ENCODE measurements at regions not wholly inside any gene's neighbourhood (a gene's known extent, or its start where the extent isn't known, plus 50 kb on each side); places are given as distances from the start of the nearest gene placed in this dataset.
A peak's percentile ranks its signal among the peaks of the same experiment; 100 is the strongest.

DNA sequence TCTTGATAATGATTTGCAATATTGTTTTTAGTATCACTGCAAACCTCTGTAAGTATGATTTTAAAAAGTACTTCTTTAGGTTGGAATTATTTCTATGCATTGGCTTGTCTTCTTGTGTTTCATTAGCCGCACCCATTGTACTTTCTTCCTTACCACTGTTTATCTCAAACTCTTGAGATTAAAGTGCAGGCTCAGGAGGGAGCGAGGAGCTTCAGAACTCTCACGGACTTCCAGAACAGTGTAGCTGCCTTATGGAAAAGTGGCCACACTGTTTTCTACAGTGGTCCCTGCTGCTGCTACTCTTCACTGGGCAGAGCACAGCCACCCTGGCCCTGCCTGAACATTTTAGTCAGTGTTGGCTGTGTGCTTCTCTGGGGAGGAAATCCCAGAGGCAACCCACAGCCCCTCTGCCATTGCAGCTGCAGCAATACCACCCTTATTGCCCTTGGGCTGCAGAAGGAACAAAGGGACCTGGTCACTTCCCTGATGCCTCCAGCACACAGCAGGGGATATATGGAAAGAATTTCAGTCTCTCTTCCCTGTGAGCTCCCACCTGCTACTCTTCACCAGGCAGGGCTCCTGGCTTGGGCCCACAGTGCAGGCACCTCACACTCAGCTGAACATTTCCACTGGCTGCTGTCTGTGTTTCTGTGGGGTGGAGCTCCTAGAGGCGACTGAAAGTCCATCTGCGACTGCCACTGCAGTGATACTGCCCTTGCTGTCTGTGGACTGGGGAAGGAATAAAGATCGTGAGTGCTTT, 91.7 kb upstream of the MAP3K4 start:
- DNase-seq (ENCODE audit: low read depth in 2 of 2) = no peak

DNA sequence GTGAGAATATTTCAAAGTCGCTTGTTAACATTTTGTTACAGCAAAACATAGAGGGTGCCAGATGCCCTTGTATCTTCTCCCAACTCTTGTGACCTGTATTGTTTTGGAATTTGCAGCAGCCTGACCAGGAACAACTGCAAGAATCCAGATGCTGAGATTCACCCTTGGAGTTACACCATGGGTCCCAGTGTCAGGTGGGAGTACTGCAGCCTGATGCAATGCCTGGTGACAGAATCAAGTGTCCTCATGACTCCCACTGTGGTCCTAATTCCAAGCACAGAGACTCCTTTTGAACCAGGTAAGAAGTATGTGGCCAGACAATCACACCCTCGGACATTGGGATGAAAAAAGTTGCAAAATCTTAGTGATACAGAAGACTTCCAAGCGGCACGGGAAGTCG, 79.6 kb upstream of the MAP3K4 start:
- DNase-seq (ENCODE audit: low read depth in 2 of 2) = no peak

DNA sequence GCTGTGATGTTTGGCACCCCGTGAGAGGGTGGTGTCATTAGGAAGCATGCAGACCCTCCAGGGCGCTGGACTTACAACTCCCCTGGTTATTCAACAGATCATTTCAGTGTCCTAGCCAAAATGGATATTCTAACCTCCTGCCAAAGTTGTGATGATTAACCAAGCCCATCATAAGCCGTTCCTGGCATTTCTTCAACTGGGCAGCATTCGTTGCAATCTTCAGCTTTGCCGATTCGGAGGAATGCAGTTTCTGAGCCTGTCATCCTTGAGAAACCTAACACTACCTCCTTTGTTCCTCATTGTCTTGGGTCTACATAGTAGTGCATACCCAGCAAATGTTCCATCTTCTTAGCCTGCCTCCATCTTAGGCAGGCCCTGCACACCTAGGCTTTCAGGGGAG, 79.2 kb upstream of the MAP3K4 start:
- DNase-seq (ENCODE audit: low read depth in 2 of 2) = no peak

DNA sequence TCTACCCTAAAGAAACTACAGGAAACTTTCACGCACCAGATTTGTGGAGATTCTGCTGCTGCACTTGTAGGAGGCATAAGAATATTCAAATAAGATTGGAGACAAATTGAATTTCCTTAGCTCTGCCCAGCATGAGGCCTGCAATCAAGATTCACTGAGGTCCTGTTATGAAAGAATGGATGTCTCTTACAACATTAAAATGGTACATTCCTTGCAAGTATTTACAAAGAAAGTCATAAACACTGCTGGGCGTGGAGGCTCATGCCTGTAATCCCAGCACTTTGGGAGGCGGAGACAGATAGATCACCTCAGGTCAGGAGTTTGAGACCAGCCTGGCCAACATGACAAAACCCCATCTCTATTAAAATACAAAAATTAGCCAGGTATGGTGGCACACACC, 74.0 kb upstream of the MAP3K4 start:
- no peak for DNase-seq (ENCODE audit: low read depth in 2 of 2)

DNA sequence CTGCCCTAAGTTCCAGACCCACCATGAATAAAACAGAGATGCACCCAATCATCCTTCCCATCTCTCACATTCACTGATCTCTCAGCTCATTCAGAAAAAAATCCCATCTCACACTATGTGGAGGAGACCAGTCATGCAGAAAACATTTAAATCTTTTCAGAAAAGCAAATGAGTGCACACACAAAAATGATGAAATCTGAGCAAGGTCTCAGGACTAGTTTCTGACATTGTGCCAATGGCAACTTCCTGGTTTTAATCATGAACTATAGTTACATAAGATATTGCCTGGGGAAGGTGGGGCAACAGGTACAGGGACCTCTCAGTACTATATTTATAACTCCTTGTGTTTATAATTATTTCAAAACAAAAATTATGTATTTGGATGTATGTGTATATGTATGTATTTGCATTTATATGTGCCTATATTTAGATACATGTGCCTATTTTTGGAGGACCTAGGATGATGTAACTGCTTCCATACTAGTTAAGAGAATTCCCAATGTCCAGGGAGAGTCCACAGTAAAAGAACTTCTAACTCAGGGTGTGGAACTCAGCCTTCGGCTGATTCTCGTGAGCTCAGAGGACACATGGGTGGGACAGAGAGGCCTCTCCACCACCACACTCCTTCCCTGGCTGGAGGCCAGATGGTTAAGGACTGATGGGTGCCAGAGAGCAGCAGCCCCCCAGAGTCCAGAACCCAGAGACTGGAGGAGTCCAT, 71.7 kb upstream of the MAP3K4 start:
- DNase-seq (ENCODE audit: low read depth in 2 of 2) = no peak

DNA sequence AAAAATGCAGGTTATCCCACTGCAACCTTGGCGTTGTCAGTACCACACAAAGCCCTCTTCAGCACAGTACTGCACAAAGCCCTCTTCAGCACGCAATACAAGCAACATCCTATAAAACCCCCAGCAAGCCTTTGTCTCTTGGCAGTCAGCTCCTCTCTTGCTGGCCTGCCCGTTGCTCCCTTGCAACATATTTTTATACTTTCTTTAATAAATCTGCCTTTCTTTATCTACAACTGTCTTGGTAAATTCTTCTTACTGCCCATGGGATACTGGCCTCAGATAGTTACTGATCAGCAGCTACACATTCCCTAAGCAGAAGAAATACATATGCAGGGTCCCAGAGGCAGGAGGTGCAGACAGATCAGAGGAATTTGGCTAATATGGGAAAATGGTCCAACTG, 70.5 kb upstream of the MAP3K4 start:
- DNase-seq (ENCODE audit: low read depth in 2 of 2) = no peak

DNA sequence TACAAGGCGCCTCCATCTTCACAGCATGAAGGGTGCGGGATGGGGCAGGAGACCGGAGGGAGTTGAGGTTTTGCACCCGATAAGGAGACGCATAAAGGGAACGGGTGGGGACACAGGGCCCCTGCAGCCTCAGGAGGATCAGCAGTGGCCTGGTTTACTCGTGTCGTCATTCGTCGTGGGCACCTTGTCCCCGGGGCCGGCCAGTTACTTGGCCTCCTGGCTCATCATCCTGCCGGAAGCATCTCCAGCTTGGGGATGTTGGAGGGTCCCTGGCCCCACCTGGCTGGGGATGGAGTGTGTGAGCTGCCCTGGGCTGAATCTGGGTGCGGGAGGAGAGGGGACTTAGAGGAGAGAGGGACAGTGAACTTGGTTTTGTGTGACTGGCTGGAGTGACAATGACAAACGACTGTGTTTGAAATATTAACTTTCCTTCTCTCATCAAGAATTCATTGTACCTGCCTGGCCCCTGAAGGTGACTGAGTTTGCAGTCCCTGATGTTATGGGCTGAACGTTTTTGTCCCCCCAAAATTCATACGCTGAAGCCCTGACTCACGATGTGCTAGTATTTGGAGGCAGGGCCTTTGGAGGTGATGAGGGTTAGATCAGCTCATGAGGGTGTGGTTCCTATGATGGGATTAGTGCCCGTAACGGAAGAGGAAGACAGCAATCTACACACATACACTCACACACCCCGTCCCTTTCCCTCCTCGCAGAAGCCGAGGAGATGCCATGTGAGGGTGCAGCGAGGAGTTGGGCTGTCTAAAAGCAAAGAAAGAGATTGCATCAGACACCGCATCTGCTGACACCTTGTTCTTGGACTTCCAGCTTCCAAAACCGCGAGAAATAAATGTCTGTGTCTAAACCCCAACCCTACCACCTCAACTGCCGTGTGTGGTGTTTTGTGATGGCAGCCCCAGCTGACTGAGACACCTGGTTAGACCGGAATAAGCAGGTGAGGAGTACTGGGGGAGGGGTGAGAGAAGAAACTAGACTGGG, 65.0 kb upstream of the MAP3K4 start:
- DNase-seq (ENCODE audit: low read depth in 2 of 2) = no peak

DNA sequence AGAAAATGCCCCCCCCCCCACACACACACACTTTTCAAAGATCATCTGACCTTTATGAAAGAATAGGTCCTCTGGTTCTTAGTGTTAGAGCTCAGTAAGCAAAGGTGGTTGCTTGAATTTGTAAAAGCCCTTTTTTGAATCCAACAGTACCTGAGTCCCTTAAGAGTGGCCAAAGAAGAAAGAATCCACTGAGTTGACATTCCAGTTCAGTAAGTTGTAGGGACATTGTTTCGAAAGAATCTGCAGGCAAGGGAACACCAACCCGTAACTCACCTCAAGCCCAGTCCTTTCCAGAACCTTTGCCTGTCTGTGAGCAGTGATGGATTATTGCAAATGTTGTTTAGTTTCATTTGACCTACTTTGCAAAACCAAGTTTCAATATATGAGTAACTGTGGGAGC, 64.2 kb upstream of the MAP3K4 start:
- DNase-seq (ENCODE audit: low read depth in 2 of 2) = no peak

DNA sequence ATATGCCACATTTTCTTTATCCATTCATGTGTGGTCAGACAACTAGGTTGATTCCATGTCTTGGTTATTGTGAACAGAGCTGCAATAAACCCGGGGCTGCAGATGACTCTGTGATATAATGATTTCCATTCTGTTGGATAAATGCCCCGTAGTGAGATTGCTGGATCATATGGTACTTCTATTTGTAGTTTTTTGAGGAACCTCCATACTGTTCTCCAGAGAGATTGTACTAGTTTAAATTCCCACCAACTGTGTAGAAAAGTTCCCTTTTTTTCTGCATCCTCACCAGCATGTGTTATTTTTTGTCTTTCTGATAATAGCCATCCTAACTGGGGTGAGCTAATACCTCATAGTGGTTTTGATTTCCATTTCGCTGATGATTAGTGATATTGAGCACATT, 62.2 kb upstream of the MAP3K4 start:
- DNase-seq (ENCODE audit: low read depth in 2 of 2) = no peak

DNA sequence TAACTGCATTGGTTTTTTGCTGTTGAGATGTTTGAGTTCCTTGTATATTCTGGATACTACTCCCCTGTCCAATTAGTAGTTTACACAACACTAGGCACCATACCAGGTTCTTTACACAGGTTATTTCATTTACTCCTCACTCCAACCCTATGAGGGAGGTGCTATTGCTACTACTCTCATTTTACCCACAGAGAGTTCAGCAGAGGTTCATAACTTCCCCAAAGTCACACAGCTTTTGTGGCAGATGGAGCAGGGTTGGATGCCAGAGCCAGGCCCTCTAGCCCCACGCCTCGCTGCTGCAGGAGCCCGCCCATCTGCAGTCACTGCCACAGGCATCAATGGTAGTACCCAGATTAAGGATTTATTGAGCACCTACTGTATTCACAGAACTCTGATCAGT, 61.7 kb upstream of the MAP3K4 start:
- DNase-seq (ENCODE audit: low read depth in 2 of 2) = no peak

DNA sequence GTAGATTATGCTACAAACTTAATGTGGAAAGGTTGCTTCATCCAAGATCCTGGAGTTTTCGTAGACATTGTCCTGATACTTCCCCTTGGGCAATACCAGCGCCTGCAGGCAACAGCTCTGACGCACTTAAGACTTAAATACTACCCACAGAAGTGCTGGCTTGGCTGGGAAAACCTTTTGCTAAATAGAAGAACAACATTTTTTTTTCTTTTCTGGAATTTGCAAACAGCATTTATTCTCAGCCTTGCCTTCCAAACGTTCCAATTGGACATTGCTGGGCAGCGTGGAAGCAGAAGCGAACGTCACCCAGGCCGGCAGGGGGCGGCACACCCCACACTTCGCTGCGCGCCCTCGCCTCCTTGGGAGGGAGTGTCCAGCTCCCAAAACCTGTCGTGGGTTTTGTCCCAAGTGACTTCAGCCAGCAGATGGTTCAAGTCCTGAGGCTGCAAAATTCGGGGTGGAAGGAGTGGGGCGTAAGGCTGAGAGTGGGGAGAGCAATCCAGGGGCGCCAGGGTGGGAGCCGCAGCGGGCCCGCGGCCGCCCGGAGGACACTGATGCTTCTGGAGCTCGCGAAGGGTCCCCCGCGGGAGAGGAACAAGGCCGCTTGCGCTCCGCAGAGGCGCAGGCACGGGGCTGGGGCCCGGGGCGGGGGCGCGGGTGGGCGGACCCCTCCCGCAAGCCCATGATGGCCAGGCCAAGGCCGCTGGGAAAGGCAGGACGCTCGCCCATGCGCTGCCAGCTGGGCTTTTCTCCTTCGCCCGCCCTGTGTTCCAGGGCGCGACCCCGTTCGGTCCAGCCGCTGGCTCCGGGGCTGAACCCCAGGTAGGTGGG, 60.8 kb upstream of the MAP3K4 start:
- peak; percentile 10 to 30 for DNase-seq (ENCODE audit: low read depth in 2 of 2)

DNA sequence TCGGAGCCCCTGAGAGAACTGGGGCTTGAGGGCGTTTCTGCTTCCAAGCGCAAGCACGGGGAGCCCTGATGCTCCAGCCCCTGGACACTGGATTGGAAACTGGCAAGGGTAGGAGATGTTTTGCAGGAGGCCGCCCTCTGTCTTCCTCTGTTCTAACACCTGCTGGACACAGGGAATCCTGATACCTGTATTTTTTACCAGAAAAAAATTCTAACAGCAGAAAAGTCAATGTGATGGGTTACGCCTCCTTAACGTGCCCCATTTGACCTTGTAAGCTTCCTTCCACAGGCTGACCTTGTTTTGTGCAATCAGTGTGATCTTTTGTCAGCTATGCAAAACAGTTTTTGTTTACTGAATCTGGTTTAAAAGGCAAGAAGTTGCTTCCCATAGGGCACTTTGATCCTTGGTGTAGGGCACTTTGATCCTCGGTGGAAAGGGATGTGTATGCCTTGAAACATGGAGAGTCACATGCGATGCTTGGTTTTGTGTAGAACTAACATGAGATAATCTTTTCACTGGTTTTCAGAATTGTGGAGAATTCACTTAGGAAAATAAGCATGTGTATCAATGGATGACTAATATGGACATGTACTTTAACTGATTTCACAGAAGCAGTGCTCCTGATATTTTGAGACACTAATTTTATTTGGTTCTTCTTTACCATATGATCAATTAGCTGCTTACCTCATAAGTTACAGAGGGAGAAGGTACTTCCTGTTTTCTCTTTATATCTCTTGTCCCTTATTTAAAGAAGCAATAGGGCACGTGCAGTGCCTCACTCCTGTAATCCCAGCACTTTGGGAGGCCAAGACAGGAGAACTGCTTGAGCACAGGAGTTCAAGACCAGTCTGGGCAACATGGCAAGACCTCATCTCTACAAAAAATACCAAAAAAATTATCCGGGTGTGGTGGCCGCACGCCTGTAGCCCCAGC, 59.9 kb upstream of the MAP3K4 start:
- no peak for DNase-seq (ENCODE audit: low read depth in 2 of 2)

DNA sequence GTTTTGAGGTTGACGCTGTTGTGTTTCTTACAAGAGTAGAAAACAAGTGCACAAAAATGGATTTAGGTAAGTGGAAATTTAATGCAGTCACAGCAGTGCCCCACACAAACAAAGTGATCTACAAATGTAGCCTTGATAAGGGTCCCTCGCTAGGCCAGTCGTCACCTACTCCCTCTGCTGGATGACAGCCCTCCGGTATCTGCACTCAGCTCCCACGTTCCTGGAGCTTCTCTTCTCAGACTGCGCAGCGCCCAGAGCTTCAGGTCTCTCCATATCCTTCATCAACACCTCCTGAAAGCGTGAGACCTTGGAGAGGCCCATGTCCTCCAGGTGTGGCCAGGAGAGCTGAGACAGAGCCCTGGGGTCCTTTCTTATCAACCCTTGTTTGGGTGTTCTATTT, 58.3 kb upstream of the MAP3K4 start:
- DNase-seq (ENCODE audit: low read depth in 2 of 2) = no peak

DNA sequence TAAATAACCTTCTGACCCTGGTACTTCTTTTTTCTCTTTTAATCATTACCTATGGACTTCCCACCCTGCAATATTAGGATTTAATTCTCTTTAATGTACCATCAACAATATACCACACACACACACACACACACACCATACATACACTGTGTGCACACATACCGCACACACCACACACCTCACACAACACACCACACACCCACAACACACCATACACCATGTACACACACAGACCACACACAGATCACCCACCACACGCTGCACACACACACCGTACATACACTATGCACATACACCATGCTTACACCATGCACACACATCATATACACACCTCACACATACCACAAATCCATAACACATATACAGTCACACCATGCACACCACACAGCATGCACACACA, 57.4 kb upstream of the MAP3K4 start:
- no peak for DNase-seq (ENCODE audit: low read depth in 2 of 2)

DNA sequence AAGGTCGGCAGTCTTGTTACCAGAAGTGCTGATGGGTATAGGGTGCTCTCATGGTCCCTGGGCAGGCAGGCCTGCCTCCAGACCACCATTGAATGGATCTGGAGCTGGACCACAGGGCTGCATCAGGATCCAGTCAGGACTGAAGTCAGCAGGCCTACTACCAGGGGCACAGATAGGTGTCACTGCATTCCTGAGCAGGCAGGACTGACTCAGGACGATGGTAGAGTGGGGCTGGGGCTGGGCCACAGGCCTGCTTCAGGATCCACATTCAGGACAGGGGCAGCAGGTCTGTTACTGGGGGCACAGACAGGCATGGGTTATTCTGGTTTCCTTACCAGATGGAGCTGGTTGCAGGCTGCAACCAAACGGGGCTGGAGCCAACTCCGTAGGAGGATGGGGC, 51.4 kb upstream of the MAP3K4 start:
- no peak for DNase-seq (ENCODE audit: low read depth in 2 of 2)

All from stimulated activated CD4-positive, alpha-beta T cell treated with anti-CD3 and anti-CD28 coated beads, Interleukin-15, amount 100 ng/mL, for 48 hours (primary cell).